GM23338 (cell line): ENCODE measurements at regions not wholly inside any gene's neighbourhood (a gene's known extent, or its start where the extent isn't known, plus 50 kb on each side); places are given as distances from the start of the nearest gene placed in this dataset.

ENCODE experiments used
- ATAC-seq: fragments of 200-7000 bp; cut with Tn5 transposase; 3 replicates; pipeline ENCODE4 v1.9.1; 2020
- DNase-seq: peaks from one replicate; pipeline ENCODE4 v3.0.0-alpha.2; 2015; ENCODE audit warnings: low spot score
- H2AFZ ChIP-seq: fragments of 200-600 bp; sonication (generic); 2 replicates; pipeline ENCODE4 v1.8.0; 2016; ENCODE audit warnings: antibody characterized with exemption, mild to moderate bottlenecking, moderate library complexity
- H3F3A ChIP-seq: fragments of 200-600 bp; sonication (generic); replicated peaks from 2 replicates; pipeline ENCODE4 v1.8.0; 2017; ENCODE audit warnings: antibody characterized with exemption, mixed run types, low read depth
- H3K27ac ChIP-seq: fragments of 200-600 bp; sonication (generic); 2 replicates; pipeline ENCODE4 v1.6.1; 2016; ENCODE audit warnings: low read depth
- H3K27me3 ChIP-seq: fragments of 200-600 bp; sonication (generic); 2 replicates; pipeline ENCODE4 v1.8.0; 2016; ENCODE audit warnings: mild to moderate bottlenecking, mixed run types, moderate library complexity; ENCODE audit not compliant: insufficient read depth
- H3K36me3 ChIP-seq: fragments of 200-600 bp; sonication (generic); 2 replicates; pipeline ENCODE4 v1.8.0; 2016; ENCODE audit warnings: mild to moderate bottlenecking; ENCODE audit not compliant: insufficient read depth
- H3K4me1 ChIP-seq: fragments of 200-600 bp; sonication (generic); 2 replicates; pipeline ENCODE4 v1.8.0; 2016; ENCODE audit warnings: mild to moderate bottlenecking, moderate library complexity; ENCODE audit not compliant: insufficient read depth
- H3K4me2 ChIP-seq: fragments of 200-600 bp; sonication (generic); 2 replicates; pipeline ENCODE4 v1.7.1; 2017; ENCODE audit warnings: mixed run types
- H3K4me3 ChIP-seq: fragments of 200-600 bp; sonication (generic); 2 replicates; pipeline ENCODE4 v1.6.1; 2016; ENCODE audit warnings: mixed run types
- H3K79me2 ChIP-seq: fragments of 200-600 bp; sonication (generic); replicated peaks from 2 replicates; pipeline ENCODE4 v1.8.0; 2017; ENCODE audit warnings: mild to moderate bottlenecking; ENCODE audit not compliant: insufficient read depth
- H3K9me2 ChIP-seq: fragments of 200-600 bp; sonication (generic); 2 replicates; pipeline ENCODE4 v1.8.0; 2017; ENCODE audit not compliant: insufficient read depth
- H4K20me1 ChIP-seq: fragments of 200-600 bp; sonication (generic); replicated peaks from 2 replicates; pipeline ENCODE4 v1.8.0; 2017; ENCODE audit warnings: mild to moderate bottlenecking; ENCODE audit not compliant: insufficient read depth
- H3K27ac Mint-ChIP-seq: 2 replicates; pipeline ENCODE4 v1.8.0; 2020; ENCODE audit warnings: inconsistent platforms, mild to moderate bottlenecking, moderate library complexity, mixed read lengths
- H3K27me3 Mint-ChIP-seq: 3 replicates; pipeline ENCODE4 v1.8.0; 2022; ENCODE audit warnings: low read depth, mild to moderate bottlenecking, moderate library complexity, mixed read lengths, inconsistent platforms; ENCODE audit not compliant: insufficient read depth, poor library complexity
- H3K36me3 Mint-ChIP-seq: 3 replicates; pipeline ENCODE4 v1.8.0; 2021; ENCODE audit warnings: low read depth, mild to moderate bottlenecking, inconsistent platforms, moderate library complexity, mixed read lengths
- H3K4me1 Mint-ChIP-seq: 3 replicates; pipeline ENCODE4 v1.8.0; 2020; ENCODE audit warnings: mild to moderate bottlenecking, inconsistent platforms, mixed read lengths
- H3K4me3 Mint-ChIP-seq: 3 replicates; pipeline ENCODE4 v1.8.0; 2021; ENCODE audit warnings: moderate library complexity, mild to moderate bottlenecking, inconsistent platforms, mixed read lengths
- H3K9me3 Mint-ChIP-seq: 3 replicates; pipeline ENCODE4 v1.8.0; 2020; ENCODE audit warnings: moderate library complexity, mild to moderate bottlenecking, inconsistent platforms, mixed read lengths
- CREB1 ChIP-seq: fragments of 250-450 bp; sonication (Bioruptor Pico); IDR thresholded peaks from 2 replicates; pipeline ENCODE4 v1.5.0; 2020; ENCODE audit warnings: low read depth, mild to moderate bottlenecking, moderate library complexity
- EZH2 ChIP-seq: fragments of 200-600 bp; sonication (generic); IDR thresholded peaks from one replicate; pipeline ENCODE4 v1.8.0; 2017; ENCODE audit warnings: antibody characterized with exemption, mild to moderate bottlenecking, low read depth; ENCODE audit not compliant: unreplicated experiment
- EZH2phosphoT487 ChIP-seq: fragments of 200-600 bp; sonication (generic); IDR thresholded peaks from one replicate; pipeline ENCODE4 v1.8.1; 2018; ENCODE audit warnings: antibody characterized with exemption; ENCODE audit not compliant: unreplicated experiment
- JUNB ChIP-seq: IDR thresholded peaks from one replicate; pipeline ENCODE4 v1.6.1; 2016; ENCODE audit warnings: antibody characterized with exemption; ENCODE audit not compliant: unreplicated experiment
- NANOG ChIP-seq: IDR thresholded peaks from 2 replicates; pipeline ENCODE4 v1.6.1; 2016; ENCODE audit warnings: antibody characterized with exemption, borderline replicate concordance
- POLR2AphosphoS5 ChIP-seq: IDR thresholded peaks from 2 replicates; pipeline ENCODE4 v1.6.1; 2016; ENCODE audit warnings: antibody characterized with exemption, low read depth
- REST ChIP-seq: IDR thresholded peaks from one replicate; pipeline ENCODE4 v1.6.1; 2018; ENCODE audit warnings: antibody characterized with exemption; ENCODE audit not compliant: unreplicated experiment
- STAT1 ChIP-seq: IDR thresholded peaks from one replicate; pipeline ENCODE4 v1.6.1; 2016; ENCODE audit warnings: antibody characterized with exemption; ENCODE audit not compliant: unreplicated experiment
- ZNF114 ChIP-seq: fragments of 250-450 bp; sonication (Bioruptor Pico); IDR thresholded peaks from 2 replicates; pipeline ENCODE4 v1.5.0; 2020; ENCODE audit warnings: mild to moderate bottlenecking, moderate library complexity
- ZNF331 ChIP-seq: fragments of 250-450 bp; sonication (Bioruptor Pico); IDR thresholded peaks from 2 replicates; pipeline ENCODE4 v1.5.0; 2020; ENCODE audit warnings: low read depth, mild to moderate bottlenecking, moderate library complexity
- TF ChIP-seq, protein P1 (sequence below): IDR thresholded peaks from 2 replicates; pipeline ENCODE4 v1.6.1; 2016; ENCODE audit warnings: antibody characterized with exemption
- TF ChIP-seq, protein P2 (sequence below), 2 experiments: fragments of 200-600 bp in 1 of 2; sonication (generic) in 1 of 2; conservative IDR thresholded peaks; 2 replicates each; pipeline versions ENCODE4 v1.5.1 to v1.6.1; 2016 to 2017; ENCODE audit warnings: antibody characterized with exemption in 2 of 2, low read depth in 2 of 2, mild to moderate bottlenecking in 2 of 2, moderate library complexity in 1 of 2

- TF ChIP-seq REST, result no peak
- TF ChIP-seq EZH2phosphoT487, result no peak
- no peak for TF ChIP-seq NANOG
- TF ChIP-seq, protein P1, sequence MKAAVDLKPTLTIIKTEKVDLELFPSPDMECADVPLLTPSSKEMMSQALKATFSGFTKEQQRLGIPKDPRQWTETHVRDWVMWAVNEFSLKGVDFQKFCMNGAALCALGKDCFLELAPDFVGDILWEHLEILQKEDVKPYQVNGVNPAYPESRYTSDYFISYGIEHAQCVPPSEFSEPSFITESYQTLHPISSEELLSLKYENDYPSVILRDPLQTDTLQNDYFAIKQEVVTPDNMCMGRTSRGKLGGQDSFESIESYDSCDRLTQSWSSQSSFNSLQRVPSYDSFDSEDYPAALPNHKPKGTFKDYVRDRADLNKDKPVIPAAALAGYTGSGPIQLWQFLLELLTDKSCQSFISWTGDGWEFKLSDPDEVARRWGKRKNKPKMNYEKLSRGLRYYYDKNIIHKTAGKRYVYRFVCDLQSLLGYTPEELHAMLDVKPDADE, result no peak
- TF ChIP-seq ZNF331 (CRISPR knock-in tag), result no peak
- no peak for TF ChIP-seq STAT1
- TF ChIP-seq, protein P2, sequence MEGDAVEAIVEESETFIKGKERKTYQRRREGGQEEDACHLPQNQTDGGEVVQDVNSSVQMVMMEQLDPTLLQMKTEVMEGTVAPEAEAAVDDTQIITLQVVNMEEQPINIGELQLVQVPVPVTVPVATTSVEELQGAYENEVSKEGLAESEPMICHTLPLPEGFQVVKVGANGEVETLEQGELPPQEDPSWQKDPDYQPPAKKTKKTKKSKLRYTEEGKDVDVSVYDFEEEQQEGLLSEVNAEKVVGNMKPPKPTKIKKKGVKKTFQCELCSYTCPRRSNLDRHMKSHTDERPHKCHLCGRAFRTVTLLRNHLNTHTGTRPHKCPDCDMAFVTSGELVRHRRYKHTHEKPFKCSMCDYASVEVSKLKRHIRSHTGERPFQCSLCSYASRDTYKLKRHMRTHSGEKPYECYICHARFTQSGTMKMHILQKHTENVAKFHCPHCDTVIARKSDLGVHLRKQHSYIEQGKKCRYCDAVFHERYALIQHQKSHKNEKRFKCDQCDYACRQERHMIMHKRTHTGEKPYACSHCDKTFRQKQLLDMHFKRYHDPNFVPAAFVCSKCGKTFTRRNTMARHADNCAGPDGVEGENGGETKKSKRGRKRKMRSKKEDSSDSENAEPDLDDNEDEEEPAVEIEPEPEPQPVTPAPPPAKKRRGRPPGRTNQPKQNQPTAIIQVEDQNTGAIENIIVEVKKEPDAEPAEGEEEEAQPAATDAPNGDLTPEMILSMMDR (conservative IDR thresholded peaks at IDR 0.05; ENCODE audit: low read depth in 2 of 2), result no peak
- no peak for TF ChIP-seq JUNB
- no peak for TF ChIP-seq ZNF114
- TF ChIP-seq EZH2, result no peak
Measured at GRCh38 chr18:22752014-22752413, 181.1 kb upstream of the RBBP8 start (continued).

GRCh38 chr18:22753130-22753831 is 179.8 kb upstream of the RBBP8 start:
- Histone ChIP-seq H3K27ac (no peak overlapping the region), H3K4me2 (no peak overlapping the region), H3K4me1 (peaks cover 4% of the 10 kb centered on the region; the same call in 1 of the 2 replicates), H4K20me1 (no peaks in the 10 kb centered on the region), H3K4me3 (no peak overlapping the region), H2AFZ (no peak overlapping the region), H3K36me3 (no peaks in the 10 kb centered on the region), H3K9me2 (peaks cover 8% of the 10 kb centered on the region; the same call in 1 of the 2 replicates), H3F3A (no peaks in the 10 kb centered on the region), H3K79me2 (no peaks in the 10 kb centered on the region), H3K27me3 (no peaks in the 10 kb centered on the region)
- DNase-seq (no peak), ATAC-seq (no peak)
- no peaks in the 10 kb centered on the region for H3K36me3 Mint-ChIP-seq
- H3K27me3 Mint-ChIP-seq, result peaks cover 3% of the 10 kb centered on the region
- no peak overlapping the region for H3K4me3 Mint-ChIP-seq
- H3K4me1 Mint-ChIP-seq, result no peaks in the 10 kb centered on the region
- peaks cover 5% of the 10 kb centered on the region for H3K9me3 Mint-ChIP-seq
- H3K27ac Mint-ChIP-seq, result no peak overlapping the region
- TF ChIP-seq CREB1 (CRISPR knock-in tag), result no peak
- TF ChIP-seq, protein P2 (conservative IDR thresholded peaks at IDR 0.05; ENCODE audit: low read depth in 2 of 2), result no peak
- no peak for TF ChIP-seq JUNB
- TF ChIP-seq REST, result no peak
- TF ChIP-seq ZNF114, result no peak
- no peak for TF ChIP-seq NANOG
- TF ChIP-seq POLR2AphosphoS5, result no peak
- no peak for TF ChIP-seq EZH2
- no peak for TF ChIP-seq EZH2phosphoT487
- no peak for TF ChIP-seq STAT1
- TF ChIP-seq, protein P1, result no peak
- TF ChIP-seq ZNF331 (CRISPR knock-in tag), result no peak
